ENCODE measurements at regions not wholly inside any gene's neighbourhood (a gene's known extent, or its start where the extent isn't known, plus 50 kb on each side); places are given as distances from the start of the nearest gene placed in this dataset.

GRCh38 chr3:167958141-167958540 is 137.6 kb downstream of the GOLIM4 start:
- 14 to 30% methylated on average over 1 of the region's 1 CpG for WGBS, 2 donors
- H3K4me1 ChIP-seq (ENCODE audit: control insufficient read depth in 2 of 2, insufficient read depth in 2 of 2, low read length in 1 of 2): no peaks in the 10 kb centered on the region

GRCh38 chr3:167952969-167953368 is 142.8 kb downstream of the GOLIM4 start:
- no peak overlapping the region for H3K27ac ChIP-seq (ENCODE audit: low read depth in 2 of 2, low read length in 1 of 2)
- H3K36me3 ChIP-seq (ENCODE audit: control insufficient read depth in 2 of 2, insufficient read depth in 2 of 2, low read length in 1 of 2): no peaks in the 10 kb centered on the region
- H3K9me3 ChIP-seq (ENCODE audit: control insufficient read depth in 2 of 2, insufficient read depth in 1 of 2, low read depth in 1 of 2, low read length in 1 of 2): no peaks in the 10 kb centered on the region
- H3K4me1 ChIP-seq (ENCODE audit: control insufficient read depth in 2 of 2, insufficient read depth in 2 of 2, low read length in 1 of 2): no peaks in the 10 kb centered on the region
- H3K27me3 ChIP-seq (ENCODE audit: control insufficient read depth in 1 of 2, insufficient read depth in 2 of 2, low read length in 2 of 2): no peaks in the 10 kb centered on the region
- WGBS, 2 donors: 78 to 81% methylated on average over 4 of the region's 4 CpGs
- no peak overlapping the region for H3K4me3 ChIP-seq (ENCODE audit: low read depth in 1 of 2, low read length in 2 of 2)

More at GRCh38 chr3:167958141-167958540, 137.6 kb downstream of the GOLIM4 start:
- Histone ChIP-seq H3K4me3 (ENCODE audit: low read depth in 1 of 2, low read length in 2 of 2) (no peak overlapping the region), H3K9me3 (ENCODE audit: control insufficient read depth in 2 of 2, insufficient read depth in 1 of 2, low read depth in 1 of 2, low read length in 1 of 2) (no peaks in the 10 kb centered on the region), H3K27me3 (ENCODE audit: control insufficient read depth in 1 of 2, insufficient read depth in 2 of 2, low read length in 2 of 2) (no peaks in the 10 kb centered on the region), H3K36me3 (ENCODE audit: control insufficient read depth in 2 of 2, insufficient read depth in 2 of 2, low read length in 1 of 2) (no peaks in the 10 kb centered on the region), H3K27ac (ENCODE audit: low read depth in 2 of 2, low read length in 1 of 2) (no peak overlapping the region)

- no peak overlapping the region for H3K4me3 ChIP-seq (ENCODE audit: low read depth in 1 of 2, low read length in 2 of 2)
- H3K4me1 ChIP-seq (ENCODE audit: control insufficient read depth in 2 of 2, insufficient read depth in 2 of 2, low read length in 1 of 2): no peaks in the 10 kb centered on the region
- WGBS, 2 donors: 80% methylated on average over 5 of the region's 5 CpGs
- H3K27ac ChIP-seq (ENCODE audit: low read depth in 2 of 2, low read length in 1 of 2): no peak overlapping the region
- H3K36me3 ChIP-seq (ENCODE audit: control insufficient read depth in 2 of 2, insufficient read depth in 2 of 2, low read length in 1 of 2): no peaks in the 10 kb centered on the region
- H3K27me3 ChIP-seq (ENCODE audit: control insufficient read depth in 1 of 2, insufficient read depth in 2 of 2, low read length in 2 of 2): no peaks in the 10 kb centered on the region
- no peaks in the 10 kb centered on the region for H3K9me3 ChIP-seq (ENCODE audit: control insufficient read depth in 2 of 2, insufficient read depth in 1 of 2, low read depth in 1 of 2, low read length in 1 of 2)
Observed at GRCh38 chr3:167950212-167950611, 145.5 kb downstream of the GOLIM4 start.

GRCh38 chr3:167941234-167941995 is 154.3 kb downstream of the GOLIM4 start:
- Histone ChIP-seq H3K27me3 (ENCODE audit: control insufficient read depth in 1 of 2, insufficient read depth in 2 of 2, low read length in 2 of 2) (no peaks in the 10 kb centered on the region), H3K9me3 (ENCODE audit: control insufficient read depth in 2 of 2, insufficient read depth in 1 of 2, low read depth in 1 of 2, low read length in 1 of 2) (no peaks in the 10 kb centered on the region), H3K27ac (ENCODE audit: low read depth in 2 of 2, low read length in 1 of 2) (no peak overlapping the region), H3K4me1 (ENCODE audit: control insufficient read depth in 2 of 2, insufficient read depth in 2 of 2, low read length in 1 of 2) (no peaks in the 10 kb centered on the region), H3K4me3 (ENCODE audit: low read depth in 1 of 2, low read length in 2 of 2) (no peak overlapping the region), H3K36me3 (ENCODE audit: control insufficient read depth in 2 of 2, insufficient read depth in 2 of 2, low read length in 1 of 2) (no peaks in the 10 kb centered on the region)
- WGBS, 2 donors: 50 to 60% methylated on average over 7 of the region's 7 CpGs

GRCh38 chr3:167940241-167940640 is 155.5 kb downstream of the GOLIM4 start:
- H3K4me1 ChIP-seq (ENCODE audit: control insufficient read depth in 2 of 2, insufficient read depth in 2 of 2, low read length in 1 of 2): no peaks in the 10 kb centered on the region
- no peaks in the 10 kb centered on the region for H3K27me3 ChIP-seq (ENCODE audit: control insufficient read depth in 1 of 2, insufficient read depth in 2 of 2, low read length in 2 of 2)
- no peak overlapping the region for H3K27ac ChIP-seq (ENCODE audit: low read depth in 2 of 2, low read length in 1 of 2)
- H3K4me3 ChIP-seq (ENCODE audit: low read depth in 1 of 2, low read length in 2 of 2): no peak overlapping the region
- WGBS, 2 donors: 69 to 76% methylated on average over 3 of the region's 3 CpGs
- no peaks in the 10 kb centered on the region for H3K36me3 ChIP-seq (ENCODE audit: control insufficient read depth in 2 of 2, insufficient read depth in 2 of 2, low read length in 1 of 2)
- no peaks in the 10 kb centered on the region for H3K9me3 ChIP-seq (ENCODE audit: control insufficient read depth in 2 of 2, insufficient read depth in 1 of 2, low read depth in 1 of 2, low read length in 1 of 2)

- H3K4me3 ChIP-seq (ENCODE audit: low read depth in 1 of 2, low read length in 2 of 2): no peak overlapping the region
- no peaks in the 10 kb centered on the region for H3K36me3 ChIP-seq (ENCODE audit: control insufficient read depth in 2 of 2, insufficient read depth in 2 of 2, low read length in 1 of 2)
- no peaks in the 10 kb centered on the region for H3K9me3 ChIP-seq (ENCODE audit: control insufficient read depth in 2 of 2, insufficient read depth in 1 of 2, low read depth in 1 of 2, low read length in 1 of 2)
- no peaks in the 10 kb centered on the region for H3K27me3 ChIP-seq (ENCODE audit: control insufficient read depth in 1 of 2, insufficient read depth in 2 of 2, low read length in 2 of 2)
- no peaks in the 10 kb centered on the region for H3K4me1 ChIP-seq (ENCODE audit: control insufficient read depth in 2 of 2, insufficient read depth in 2 of 2, low read length in 1 of 2)
- H3K27ac ChIP-seq (ENCODE audit: low read depth in 2 of 2, low read length in 1 of 2): no peak overlapping the region
Observed at GRCh38 chr3:167938516-167938915, 157.2 kb downstream of the GOLIM4 start.

- WGBS, 2 donors: 53 to 63% methylated on average over 6 of the region's 6 CpGs
- Histone ChIP-seq H3K27ac (ENCODE audit: low read depth in 2 of 2, low read length in 1 of 2) (no peak overlapping the region), H3K36me3 (ENCODE audit: control insufficient read depth in 2 of 2, insufficient read depth in 2 of 2, low read length in 1 of 2) (no peaks in the 10 kb centered on the region), H3K4me1 (ENCODE audit: control insufficient read depth in 2 of 2, insufficient read depth in 2 of 2, low read length in 1 of 2) (no peaks in the 10 kb centered on the region), H3K9me3 (ENCODE audit: control insufficient read depth in 2 of 2, insufficient read depth in 1 of 2, low read depth in 1 of 2, low read length in 1 of 2) (no peaks in the 10 kb centered on the region), H3K4me3 (ENCODE audit: low read depth in 1 of 2, low read length in 2 of 2) (no peak overlapping the region), H3K27me3 (ENCODE audit: control insufficient read depth in 1 of 2, insufficient read depth in 2 of 2, low read length in 2 of 2) (no peaks in the 10 kb centered on the region)
Observed at GRCh38 chr3:167936019-167936418, 159.7 kb downstream of the GOLIM4 start.

GRCh38 chr3:167930453-167930852 is 165.3 kb downstream of the GOLIM4 start:
- Histone ChIP-seq H3K36me3 (ENCODE audit: control insufficient read depth in 2 of 2, insufficient read depth in 2 of 2, low read length in 1 of 2) (no peaks in the 10 kb centered on the region), H3K27ac (ENCODE audit: low read depth in 2 of 2, low read length in 1 of 2) (no peak overlapping the region), H3K9me3 (ENCODE audit: control insufficient read depth in 2 of 2, insufficient read depth in 1 of 2, low read depth in 1 of 2, low read length in 1 of 2) (no peaks in the 10 kb centered on the region), H3K4me1 (ENCODE audit: control insufficient read depth in 2 of 2, insufficient read depth in 2 of 2, low read length in 1 of 2) (no peaks in the 10 kb centered on the region), H3K4me3 (ENCODE audit: low read depth in 1 of 2, low read length in 2 of 2) (no peak overlapping the region), H3K27me3 (ENCODE audit: control insufficient read depth in 1 of 2, insufficient read depth in 2 of 2, low read length in 2 of 2) (no peaks in the 10 kb centered on the region)
- 87 to 95% methylated on average over 1 of the region's 1 CpG for WGBS, 2 donors

GRCh38 chr3:167929968-167930367 is 165.8 kb downstream of the GOLIM4 start:
- no peaks in the 10 kb centered on the region for H3K36me3 ChIP-seq (ENCODE audit: control insufficient read depth in 2 of 2, insufficient read depth in 2 of 2, low read length in 1 of 2)
- H3K9me3 ChIP-seq (ENCODE audit: control insufficient read depth in 2 of 2, insufficient read depth in 1 of 2, low read depth in 1 of 2, low read length in 1 of 2): no peaks in the 10 kb centered on the region
- H3K4me3 ChIP-seq (ENCODE audit: low read depth in 1 of 2, low read length in 2 of 2): no peak overlapping the region
- no peaks in the 10 kb centered on the region for H3K4me1 ChIP-seq (ENCODE audit: control insufficient read depth in 2 of 2, insufficient read depth in 2 of 2, low read length in 1 of 2)
- H3K27me3 ChIP-seq (ENCODE audit: control insufficient read depth in 1 of 2, insufficient read depth in 2 of 2, low read length in 2 of 2): no peaks in the 10 kb centered on the region
- 42 to 60% methylated on average over 3 of the region's 3 CpGs for WGBS, 2 donors
- no peak overlapping the region for H3K27ac ChIP-seq (ENCODE audit: low read depth in 2 of 2, low read length in 1 of 2)

- Histone ChIP-seq H3K27me3 (ENCODE audit: control insufficient read depth in 1 of 2, insufficient read depth in 2 of 2, low read length in 2 of 2) (no peaks in the 10 kb centered on the region), H3K4me1 (ENCODE audit: control insufficient read depth in 2 of 2, insufficient read depth in 2 of 2, low read length in 1 of 2) (no peaks in the 10 kb centered on the region), H3K27ac (ENCODE audit: low read depth in 2 of 2, low read length in 1 of 2) (no peak overlapping the region), H3K9me3 (ENCODE audit: control insufficient read depth in 2 of 2, insufficient read depth in 1 of 2, low read depth in 1 of 2, low read length in 1 of 2) (no peaks in the 10 kb centered on the region), H3K4me3 (ENCODE audit: low read depth in 1 of 2, low read length in 2 of 2) (no peak overlapping the region), H3K36me3 (ENCODE audit: control insufficient read depth in 2 of 2, insufficient read depth in 2 of 2, low read length in 1 of 2) (no peaks in the 10 kb centered on the region)
- WGBS, 2 donors: 70 to 75% methylated on average over 4 of the region's 4 CpGs
Observed at GRCh38 chr3:167928381-167928780, 167.3 kb downstream of the GOLIM4 start.

Data from esophagus (tissue), 2 donors.